Activated CD4-positive, alpha-beta T cell treated with anti-CD3 and anti-CD28 coated beads, Interleukin-2, amount 50 U/mL, for 48 hours (primary cell): ENCODE measurements at regions not wholly inside any gene's neighbourhood (a gene's known extent, or its start where the extent isn't known, plus 50 kb on each side); places are given as distances from the start of the nearest gene placed in this dataset.
"Not testable (repeated sequence)": the region's sequence is repeated elsewhere in the genome, so short reads cannot be mapped to it uniquely, and the experiment has no call there.

ENCODE experiments used
- DNase-seq, 2 experiments: peaks; one replicate each; pipeline ENCODE4 v3.0.0-alpha.2; 2020

DNA sequence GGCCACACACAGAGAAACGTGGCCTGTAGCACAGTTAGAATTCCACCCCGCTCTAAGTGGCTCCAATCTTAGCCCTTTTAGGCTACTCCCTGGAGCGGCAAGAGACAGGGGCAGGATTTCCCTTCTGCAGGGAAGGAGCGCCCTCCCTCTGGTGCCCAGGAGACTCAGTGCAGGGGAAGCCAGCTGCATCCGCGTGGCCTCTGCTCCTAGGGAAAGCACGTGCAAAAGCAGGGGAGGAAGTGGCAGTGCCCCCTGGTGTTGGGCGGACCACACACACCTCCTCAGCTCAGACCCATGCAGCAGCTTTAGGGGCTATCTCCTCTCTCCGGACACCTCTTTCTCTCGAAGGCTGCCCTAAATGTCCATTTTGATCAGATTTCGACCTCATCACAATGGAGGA, 50.0 kb downstream of the SPRING1 start:
- DNase-seq, result peak; percentile 44 to 57

DNA sequence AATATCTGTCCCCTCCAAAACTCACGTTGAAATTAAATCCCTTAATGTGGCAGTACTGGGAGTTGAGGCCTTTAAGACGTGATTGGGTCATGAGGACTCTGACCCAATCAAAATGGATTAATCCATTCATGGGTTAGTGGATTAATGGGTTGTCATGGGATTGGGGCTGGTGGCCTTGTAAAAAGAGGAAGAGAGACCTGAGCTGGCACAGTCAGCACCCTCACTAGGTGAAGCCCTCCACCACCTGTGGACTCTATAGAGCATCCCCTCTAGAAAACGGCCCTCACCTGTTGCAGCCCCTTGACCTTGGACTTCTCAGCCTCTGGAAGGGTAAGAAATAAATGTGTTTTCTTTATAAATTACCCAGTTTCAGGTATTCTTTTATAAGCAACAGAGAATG, 53.0 kb downstream of the SPRING1 start:
- DNase-seq, result no peak

DNA sequence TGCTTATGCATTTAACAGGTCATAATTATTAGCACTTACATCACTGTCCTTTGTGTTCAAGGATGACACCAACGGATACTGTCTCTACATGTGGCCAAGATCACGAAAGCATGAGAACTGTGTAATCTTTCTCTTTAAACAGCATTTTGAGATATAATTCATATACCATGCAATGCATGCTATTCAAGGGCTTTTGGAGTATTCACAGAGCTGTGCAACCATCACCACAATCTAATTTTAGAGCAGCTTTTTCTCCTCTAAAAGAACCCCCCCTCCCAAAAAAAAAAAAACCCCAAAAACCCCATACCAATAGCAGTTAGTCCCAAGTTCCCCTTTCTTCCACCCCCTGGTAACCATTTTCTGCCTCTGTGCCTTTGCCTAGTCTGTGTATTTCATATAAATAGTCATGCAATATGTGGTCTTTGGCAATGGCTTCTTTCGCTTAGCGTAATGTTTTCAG, 60.6 kb downstream of the SPRING1 start:
- DNase-seq, result no peak

DNA sequence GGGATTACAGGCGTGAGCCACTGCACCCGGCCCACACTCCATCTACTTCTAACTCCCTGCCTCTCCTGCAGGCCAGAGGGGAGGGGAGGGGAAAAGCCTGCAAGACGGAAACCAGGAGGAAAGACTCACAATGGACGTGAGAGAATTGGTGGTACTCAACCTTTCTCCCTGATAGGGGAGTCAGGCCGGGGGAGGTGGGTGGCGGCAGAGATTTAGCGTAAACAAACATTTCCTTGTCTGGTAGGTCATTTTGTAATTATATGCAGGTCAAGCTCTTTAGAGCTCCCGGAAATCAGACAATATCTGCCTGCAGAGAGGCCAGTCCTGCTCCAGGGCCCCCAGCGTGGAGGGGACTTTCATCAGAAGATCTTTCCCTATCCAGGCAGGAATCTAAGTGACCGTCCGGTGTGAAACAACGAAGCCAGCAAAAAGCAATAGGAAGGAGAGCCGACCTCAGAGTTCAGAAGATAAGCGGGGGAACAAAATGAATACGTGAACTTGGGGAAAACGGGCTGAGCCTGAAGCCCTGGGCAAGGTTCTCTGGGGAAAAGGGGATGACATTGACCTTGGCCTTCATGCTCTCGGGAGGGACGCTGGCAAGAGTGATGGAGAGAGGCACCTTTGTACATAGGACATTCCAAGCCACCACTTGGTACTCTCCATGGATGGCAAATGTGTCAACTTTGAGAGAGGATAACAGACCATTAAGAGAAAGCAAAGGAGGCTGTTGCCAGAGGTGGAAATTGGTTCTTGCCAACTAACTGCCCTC, 62.3 kb downstream of the SPRING1 start:
- DNase-seq, result no peak

DNA sequence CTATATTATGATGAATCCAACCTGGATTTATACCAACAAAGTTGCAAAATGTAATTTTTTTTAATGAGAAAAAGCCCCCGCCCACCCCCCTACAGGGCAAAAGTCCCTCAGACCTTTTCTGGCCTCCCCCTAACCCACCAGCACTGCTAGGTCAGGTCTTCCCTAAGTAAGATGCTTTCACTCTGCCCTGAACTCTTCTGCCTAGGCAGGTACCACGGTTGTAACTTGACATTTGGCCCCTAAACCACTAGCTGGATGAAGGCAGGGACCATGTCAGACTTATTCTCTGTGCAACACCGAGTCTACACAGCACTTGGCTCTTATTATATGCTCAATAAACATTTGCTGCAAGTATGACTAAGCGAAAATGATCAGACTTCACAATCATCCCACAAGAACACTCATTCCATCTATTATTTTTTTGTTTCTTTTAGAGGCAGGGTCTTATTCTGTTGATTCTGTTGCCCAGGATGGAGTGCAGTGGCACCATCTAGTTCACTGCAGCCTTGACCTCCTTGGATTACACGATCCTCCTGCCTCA, 63.2 kb downstream of the SPRING1 start:
- no peak for DNase-seq

DNA sequence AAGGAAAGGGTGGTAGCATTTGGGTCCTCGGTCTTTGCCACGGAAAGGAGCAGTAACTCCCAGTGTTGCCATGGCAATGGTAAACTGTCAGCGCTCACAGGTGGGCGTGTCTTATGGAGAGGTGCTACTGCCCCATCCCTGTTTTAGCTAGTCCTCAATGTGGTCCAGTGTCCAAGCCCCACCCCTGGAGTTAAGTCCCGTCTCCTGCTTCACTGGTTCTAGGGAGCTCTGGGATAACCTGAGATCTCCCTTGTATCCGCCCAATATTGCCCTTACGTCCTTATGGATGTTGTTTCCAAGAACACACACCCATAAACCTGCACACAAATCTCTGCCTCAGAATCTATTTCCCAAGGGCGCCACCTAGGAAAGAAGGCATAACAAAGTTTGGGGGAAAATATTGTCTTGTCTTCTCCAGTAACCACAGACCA, 64.2 kb downstream of the SPRING1 start:
- peak in 1 of 2 experiments; percentile 9 for DNase-seq

DNA sequence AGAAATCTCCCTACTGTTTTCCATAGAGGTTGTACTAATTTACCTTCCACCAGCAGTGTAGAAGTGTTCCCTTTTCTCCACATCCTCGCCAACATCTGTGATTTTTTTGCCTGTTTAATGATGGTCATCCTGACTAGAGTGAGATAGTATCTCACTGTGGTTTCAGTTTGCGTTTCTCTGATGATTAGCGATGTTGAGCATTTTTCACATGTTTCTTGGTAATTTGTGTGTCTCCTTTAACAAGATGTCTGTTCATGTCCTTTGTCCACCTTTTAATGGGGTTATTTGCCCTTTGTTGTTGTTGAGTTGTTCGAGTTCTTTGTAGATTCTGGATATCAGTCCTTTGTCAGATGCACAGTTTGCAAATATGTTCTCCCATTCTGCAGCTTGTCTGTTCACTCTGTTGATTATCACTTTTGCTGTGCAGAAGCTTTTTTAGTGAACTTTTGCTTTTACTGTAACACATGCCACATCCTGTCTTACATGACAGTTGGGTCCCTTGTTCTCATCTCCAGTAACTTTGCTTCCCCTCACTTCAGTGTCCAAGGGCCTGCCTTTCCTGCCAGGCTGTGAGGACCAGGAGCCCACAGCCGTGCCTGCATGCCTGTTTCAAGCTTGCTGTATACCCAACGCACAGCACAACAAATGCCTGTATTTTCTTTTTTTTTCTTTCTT, 64.9 kb downstream of the SPRING1 start:
- DNase-seq, result no peak

DNA sequence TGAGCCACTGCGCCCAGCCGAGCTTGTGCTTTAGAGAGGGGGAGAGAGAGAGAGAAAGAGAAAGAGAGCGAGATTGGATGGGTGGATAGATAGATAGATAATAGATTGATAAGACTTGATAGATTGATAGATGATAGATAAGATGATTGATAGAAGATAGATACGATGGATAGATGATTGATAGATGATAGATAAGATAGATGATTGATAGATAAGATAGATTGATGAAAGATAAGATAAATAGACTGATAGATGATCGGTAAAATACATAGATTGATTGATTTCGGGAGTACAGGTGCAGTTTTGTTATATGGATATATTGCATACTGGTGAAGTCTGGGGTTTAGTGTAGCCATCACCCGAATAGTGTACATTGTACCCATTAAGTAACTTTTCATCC, 65.9 kb downstream of the SPRING1 start:
- no peak for DNase-seq

DNA sequence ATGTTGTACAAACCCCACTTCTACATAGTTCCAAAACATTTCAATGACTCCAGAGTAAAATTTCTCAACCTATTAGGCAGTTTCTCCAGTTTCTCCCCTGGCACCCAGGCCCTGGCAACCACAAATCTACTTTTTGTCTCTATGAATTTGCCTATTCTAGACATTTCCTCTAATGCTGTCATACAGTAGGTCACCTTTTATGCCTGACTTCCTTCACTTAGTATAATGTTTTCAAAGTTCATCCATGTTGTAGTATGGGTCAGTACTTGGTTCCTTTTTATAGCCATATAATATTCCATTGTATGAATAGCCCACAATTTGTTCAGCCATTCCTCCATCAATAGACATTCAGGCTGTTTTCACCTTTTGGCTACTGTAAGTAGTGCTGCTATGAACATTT, 67.0 kb downstream of the SPRING1 start:
- no peak for DNase-seq

DNA sequence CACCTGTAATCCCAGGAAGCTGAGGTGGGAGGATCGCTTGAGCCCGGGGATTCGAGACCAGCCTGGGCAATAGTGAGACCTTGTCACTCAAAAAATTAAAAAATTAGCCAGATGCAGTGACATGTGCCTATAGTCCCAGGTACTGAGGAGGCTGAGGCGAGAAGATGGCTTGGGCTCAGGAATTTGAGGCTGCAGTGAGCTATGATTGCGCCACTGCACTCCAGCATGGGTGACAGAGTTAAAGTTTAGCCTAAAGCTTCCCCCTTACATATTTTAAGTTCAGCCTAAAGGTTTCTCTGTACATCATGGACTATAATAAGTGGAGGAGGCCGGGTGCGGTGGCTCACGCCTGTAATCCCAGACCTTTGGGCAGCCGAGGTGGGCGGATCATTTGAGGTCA, 70.1 kb downstream of the SPRING1 start:
- no peak for DNase-seq

DNA sequence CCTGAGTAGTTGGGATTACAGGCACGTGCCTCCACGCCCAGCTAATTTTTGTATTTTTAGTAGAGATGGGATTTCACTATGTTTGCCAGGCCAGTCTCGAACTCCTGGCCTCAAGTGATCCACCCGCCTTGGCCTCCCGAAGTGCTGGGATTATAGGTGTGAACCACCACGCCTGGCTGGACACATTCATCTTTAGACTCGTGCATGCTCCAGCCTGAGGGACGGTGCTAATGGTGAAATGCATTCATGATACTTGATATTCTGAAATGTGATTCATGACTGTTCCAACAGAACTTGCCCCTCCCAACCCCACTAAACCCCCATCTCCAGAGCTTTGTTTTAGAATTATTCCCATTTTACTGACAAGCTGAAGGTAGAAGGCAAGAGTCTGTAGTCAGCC, 71.0 kb downstream of the SPRING1 start:
- DNase-seq, result not testable (repeated sequence)

DNA sequence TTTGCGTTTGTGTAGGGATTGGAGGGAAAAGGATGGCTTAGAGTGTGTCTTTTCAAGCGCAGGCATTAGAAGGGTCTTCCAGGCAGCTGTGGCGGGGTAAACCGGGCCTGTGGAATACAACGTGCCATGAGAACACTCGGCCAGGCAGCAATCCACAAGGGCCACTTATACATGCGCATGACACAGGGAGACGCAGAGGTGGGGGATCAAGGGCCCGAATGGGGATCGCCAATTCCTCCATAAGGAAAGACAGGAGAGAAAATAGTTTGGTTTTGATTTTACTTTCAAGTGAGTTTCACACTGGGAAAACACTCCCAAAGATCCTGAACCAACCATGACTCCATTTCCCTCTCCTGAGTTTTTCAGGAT, 71.6 kb downstream of the SPRING1 start:
- DNase-seq, result no peak

DNA sequence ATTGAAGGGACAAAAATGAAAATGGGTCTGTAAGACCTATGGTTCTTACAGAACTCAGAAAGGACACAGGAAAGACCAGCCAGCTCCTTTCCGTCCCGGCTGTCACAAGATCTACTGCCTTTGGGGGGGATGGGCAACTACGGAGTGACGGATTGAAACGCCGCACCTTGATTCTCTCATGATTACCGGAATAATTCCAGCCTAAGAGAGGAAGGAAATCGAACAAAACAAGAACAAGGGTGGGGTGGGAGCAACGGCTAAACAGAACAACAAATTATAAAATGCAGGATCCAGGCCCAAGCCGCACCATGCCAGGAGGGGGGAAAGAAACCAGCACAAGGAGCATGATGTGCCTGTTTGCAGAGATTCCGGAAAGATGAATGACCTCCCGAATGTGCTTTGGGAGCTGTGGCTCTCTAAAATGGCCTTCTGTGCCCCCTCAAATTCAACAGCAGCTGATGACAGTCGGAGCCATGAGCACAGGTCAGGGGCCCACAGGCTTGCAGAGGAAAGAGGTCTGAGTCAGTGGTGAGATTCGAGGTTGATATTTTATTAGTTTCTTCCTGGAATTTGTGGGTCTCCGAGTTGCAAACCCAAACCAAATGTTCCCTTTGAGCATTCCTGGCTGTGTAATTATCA, 72.1 kb downstream of the SPRING1 start:
- DNase-seq, result no peak

DNA sequence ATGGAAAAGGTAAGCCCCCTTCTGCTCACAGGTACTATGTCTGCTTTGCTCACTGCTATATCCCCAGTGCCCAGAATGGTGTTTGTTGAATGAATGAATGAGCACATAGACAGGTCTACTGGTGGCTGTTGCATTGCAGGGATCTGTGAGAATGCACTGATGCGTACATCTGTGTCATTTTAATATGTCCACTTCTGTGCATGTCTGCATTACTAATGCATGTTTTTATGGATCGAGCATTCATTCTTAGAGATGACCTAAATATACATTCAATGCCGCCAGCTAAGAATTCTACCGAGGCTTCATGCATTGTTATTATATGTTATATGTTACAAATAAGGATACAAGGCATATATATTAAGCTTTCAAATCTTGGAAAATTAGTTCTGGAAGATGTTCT, 73.8 kb downstream of the SPRING1 start:
- no peak for DNase-seq

DNA sequence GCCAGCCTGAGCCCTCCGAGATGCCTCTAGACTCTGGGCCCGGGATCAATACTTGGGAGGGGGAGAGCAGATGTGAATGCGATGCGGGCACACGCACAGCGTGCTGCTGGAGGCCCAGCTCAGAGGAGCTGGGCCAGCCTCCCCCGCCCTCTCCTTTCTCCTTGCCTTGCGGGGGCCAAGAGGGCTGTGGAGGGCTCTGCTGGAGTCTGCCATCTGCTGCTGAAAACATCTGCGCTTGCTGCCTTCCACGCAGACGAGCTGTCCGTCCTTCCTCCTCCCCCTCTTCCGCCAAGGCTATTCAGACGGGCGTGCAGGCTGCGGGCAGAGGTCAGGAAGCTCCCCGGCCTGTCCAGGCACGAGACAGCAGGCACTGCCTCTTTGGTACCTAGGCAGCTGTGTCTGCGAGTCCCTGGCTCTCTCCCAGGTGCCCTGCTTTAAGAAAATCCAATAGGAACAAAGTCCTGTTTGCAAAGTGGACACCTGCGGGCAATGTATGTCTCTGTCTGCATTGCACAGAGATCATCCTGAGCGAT, 75.2 kb downstream of the SPRING1 start:
- DNase-seq, result no peak

DNA sequence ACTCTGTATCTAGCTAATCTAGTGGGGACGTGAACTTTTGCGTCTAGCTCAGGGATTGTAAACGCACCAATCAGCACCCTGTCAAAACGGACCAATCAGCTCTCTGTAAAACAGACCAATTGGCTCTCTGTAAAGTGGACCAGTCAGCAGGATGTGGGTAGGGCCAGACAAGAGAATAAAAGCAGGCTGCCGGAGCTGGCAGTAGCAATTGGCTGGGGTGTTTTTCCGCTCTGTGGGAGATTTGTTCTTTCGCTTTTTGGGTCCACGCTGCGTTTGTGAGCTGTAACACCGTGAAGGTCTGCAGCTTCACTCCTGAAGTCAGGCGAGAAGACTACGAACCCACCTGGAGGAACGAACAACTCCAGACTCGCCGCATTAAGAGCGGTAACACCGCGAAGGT, 76.5 kb downstream of the SPRING1 start:
- DNase-seq, result no peak

DNA sequence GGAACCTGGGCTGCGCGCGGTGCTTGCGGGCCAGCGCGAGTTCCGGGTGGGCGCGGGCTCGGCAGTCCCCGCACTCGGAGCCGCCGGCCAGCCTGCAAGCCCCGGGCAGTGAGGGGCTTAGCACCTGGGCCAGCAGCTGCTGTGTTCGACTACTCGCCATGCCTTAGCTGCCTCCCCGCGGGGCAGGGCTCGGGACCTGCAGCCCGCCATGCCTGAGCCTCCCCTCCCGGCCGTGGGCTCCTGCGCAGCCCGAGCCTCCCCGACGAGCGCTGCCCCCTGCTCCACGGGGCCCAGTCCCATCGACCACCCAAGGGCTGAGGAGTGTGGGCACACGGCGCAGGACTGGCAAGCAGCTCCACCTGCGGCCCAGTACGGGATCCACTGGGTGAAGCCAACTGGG, 77.1 kb downstream of the SPRING1 start:
- DNase-seq, result not testable (repeated sequence)

DNA sequence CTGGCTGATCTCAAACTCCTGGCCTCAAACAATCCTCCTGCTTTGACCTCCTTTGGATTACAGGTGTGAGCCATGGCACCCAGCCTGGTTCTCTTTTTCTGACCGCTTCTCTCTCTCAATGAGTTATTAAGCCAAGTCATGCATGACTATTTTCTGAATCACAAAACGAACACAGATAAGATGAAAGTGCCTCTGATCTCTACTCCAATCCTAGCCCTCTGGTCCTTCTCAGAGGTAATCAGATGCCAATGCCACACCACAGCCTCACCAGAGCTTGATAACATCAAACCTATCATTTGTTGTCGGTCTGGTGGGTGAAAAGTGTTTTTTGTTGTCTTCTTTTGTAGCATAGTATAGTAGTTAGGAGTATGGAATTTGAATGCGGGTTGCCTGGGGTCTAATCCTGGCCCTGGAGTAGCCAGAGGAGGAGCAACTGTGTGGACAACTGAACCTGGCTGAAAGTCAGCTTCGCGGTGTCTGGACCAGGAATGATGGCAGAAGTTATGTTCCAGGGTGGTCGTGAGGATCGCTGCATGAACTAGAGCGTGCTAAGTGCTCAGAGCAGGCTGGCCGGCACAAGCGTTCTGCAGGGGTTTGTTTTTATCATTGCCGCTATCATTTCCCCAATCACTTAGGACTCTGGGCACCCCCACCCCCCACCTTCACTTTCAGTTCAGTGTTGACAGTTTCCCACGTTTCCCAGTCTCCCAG, 77.9 kb downstream of the SPRING1 start:
- DNase-seq, result no peak

DNA sequence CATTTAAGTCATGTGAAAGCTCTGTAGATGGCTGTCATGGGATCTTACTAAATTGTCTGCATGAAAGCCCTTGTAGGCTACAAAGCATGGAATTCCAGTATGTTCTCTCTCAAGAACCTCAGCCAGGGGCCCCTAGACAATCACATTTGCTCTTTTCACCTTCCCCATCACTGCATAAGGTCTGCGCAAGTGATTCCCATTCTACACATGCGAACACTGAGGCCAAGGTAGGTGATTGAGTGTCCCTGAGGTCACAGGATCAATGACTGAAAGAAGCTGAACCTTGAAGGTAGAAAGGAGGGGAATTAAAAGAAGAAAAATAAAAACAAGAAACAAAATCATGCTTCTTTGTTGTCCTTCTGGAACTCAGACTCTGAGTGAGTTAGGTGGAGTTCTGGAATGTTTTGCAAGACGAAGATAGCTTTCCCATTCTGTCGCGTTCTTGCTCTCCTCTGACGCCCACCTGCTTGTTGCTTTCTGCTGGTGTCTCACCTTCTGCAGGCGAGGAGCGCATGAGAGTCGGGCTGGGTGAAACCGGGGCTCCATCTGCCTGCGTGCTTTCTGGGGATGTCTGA, 79.9 kb downstream of the SPRING1 start:
- no peak for DNase-seq

DNA sequence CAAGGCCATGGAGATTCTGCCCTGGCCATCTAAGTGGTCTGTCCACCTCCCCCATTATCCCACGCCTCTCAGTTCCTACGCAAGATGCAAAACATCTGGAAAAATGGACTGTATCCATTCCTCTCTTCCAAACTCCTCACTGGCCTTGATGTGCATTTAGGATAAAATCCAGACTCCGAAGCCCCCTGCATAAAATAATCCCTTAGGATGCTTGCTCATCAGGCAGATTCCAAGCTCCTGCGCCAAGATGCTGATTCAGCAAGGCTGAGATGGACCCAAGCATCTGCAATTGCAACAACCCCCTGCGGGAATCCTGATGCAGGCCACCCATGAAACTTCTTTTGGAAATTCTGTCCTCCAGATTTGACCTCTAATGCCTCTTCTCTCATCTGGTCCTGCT, 81.6 kb downstream of the SPRING1 start:
- no peak for DNase-seq

DNA sequence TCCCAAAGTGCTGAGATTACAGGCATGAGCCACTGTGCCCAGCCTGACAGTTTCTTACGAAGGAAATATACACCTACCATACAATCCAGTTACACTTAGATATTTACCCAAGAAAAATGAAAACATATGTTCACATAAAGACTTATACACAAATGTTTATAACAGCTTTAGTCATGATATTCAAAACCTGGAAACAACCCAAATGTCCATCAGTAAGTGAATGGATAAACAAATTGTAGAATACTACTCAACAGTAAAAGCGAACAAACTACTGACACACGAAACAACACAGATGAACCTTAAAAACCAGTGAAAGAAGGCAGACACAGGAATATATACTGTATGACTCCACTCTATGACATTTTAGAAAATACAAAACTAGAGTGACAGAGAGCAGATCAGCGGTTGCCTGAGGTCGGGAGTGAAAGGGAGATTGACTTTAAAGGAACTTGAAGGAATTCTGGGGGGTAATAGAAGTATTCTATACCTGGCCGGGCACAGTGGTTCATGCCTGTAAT, 83.6 kb downstream of the SPRING1 start:
- DNase-seq, result no peak

DNA sequence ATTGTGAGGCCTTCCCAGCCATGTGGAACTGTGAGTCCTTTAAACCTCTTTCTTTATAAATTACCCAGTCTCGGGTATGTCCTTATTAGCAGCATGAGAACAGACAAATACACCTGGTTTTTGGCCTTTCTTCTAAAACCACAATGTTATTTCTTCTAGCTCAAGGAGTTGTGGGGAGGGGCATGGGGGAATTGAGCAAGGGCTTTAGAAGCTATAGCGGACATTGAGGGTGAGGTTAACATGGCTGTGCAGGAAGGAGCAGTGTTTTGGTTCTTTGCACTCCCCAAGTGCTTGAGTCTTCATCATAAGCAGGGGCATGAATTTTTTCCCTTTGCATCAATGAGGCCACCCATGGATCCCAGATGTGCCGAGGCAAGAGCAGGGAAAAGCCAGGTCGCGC, 86.8 kb downstream of the SPRING1 start:
- DNase-seq, result no peak
